ENCODE measurements at regions not wholly inside any gene's neighbourhood (a gene's known extent, or its start where the extent isn't known, plus 50 kb on each side); places are given as distances from the start of the nearest gene placed in this dataset.

DNA sequence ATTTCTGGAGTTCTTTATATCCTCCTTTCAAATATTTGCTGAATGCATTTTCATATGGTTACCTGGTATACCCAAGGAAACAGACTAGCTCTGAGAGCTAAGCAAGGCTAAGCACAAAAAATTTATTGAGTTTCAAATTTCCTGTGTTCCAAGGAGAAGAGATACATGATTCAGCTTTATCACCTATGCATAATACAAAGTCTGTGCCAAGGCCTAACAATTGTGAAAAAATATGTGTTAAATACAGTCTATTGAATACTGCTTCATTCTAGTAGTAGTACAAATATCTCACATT lies 103.7 kb upstream of the LGR5 start:
- no peaks in the 10 kb centered on the region for H3K27me3 Mint-ChIP-seq (ENCODE audit: low read depth, unreplicated experiment)
- no peak for DNase-seq (ENCODE audit: low read depth)

GRCh38 chr12:71335151-71335962 lies 104.2 kb upstream of the LGR5 start:
- Mint-ChIP-seq H3K4me3 (ENCODE audit: unreplicated experiment) (no peak overlapping the region), H3K27ac (ENCODE audit: unreplicated experiment) (no peak overlapping the region), H3K36me3 (ENCODE audit: low read depth, unreplicated experiment) (no peaks in the 10 kb centered on the region), H3K27me3 (ENCODE audit: low read depth, unreplicated experiment) (no peaks in the 10 kb centered on the region), H3K4me1 (ENCODE audit: low read depth, unreplicated experiment) (no peaks in the 10 kb centered on the region), H3K9me3 (ENCODE audit: unreplicated experiment) (no peaks in the 10 kb centered on the region)
- no peak overlapping the region for H3K4me2 ChIP-seq (ENCODE audit: low read length)
- DNase-seq (ENCODE audit: low read depth) (no peak), FAIRE-seq (no peak)
- TF ChIP-seq, protein P1, sequence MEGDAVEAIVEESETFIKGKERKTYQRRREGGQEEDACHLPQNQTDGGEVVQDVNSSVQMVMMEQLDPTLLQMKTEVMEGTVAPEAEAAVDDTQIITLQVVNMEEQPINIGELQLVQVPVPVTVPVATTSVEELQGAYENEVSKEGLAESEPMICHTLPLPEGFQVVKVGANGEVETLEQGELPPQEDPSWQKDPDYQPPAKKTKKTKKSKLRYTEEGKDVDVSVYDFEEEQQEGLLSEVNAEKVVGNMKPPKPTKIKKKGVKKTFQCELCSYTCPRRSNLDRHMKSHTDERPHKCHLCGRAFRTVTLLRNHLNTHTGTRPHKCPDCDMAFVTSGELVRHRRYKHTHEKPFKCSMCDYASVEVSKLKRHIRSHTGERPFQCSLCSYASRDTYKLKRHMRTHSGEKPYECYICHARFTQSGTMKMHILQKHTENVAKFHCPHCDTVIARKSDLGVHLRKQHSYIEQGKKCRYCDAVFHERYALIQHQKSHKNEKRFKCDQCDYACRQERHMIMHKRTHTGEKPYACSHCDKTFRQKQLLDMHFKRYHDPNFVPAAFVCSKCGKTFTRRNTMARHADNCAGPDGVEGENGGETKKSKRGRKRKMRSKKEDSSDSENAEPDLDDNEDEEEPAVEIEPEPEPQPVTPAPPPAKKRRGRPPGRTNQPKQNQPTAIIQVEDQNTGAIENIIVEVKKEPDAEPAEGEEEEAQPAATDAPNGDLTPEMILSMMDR (IDR thresholded peaks at IDR 0.05; ENCODE audit: insufficient read depth, low read depth, low read length): no peak
- TF ChIP-seq EZH2 (IDR thresholded peaks at IDR 0.05; ENCODE audit: insufficient read depth, low read length): no peak
- H3K9me3 ChIP-seq (ENCODE audit: insufficient read depth, low read depth, low read length): no peaks in the 10 kb centered on the region
- no peak overlapping the region for H3K4me3 ChIP-seq (ENCODE audit: insufficient read depth, low read depth, low read length)
- H3K27me3 ChIP-seq (ENCODE audit: insufficient read depth, low read length): no peaks in the 10 kb centered on the region
- no peak overlapping the region for H2AFZ ChIP-seq (ENCODE audit: low read depth, low read length)
- H4K20me1 ChIP-seq (ENCODE audit: insufficient read depth, low read length): no peaks in the 10 kb centered on the region
- no peaks in the 10 kb centered on the region for H3K79me2 ChIP-seq (ENCODE audit: insufficient read depth, low read length)
- no peaks in the 10 kb centered on the region for H3K4me1 ChIP-seq (ENCODE audit: insufficient read depth, low read length)
- no peak overlapping the region for H3K27ac ChIP-seq (ENCODE audit: low read depth, low read length)
- H3K36me3 ChIP-seq (ENCODE audit: insufficient read depth, low read length): no peaks in the 10 kb centered on the region
- H3K9ac ChIP-seq (ENCODE audit: low read length): no peak overlapping the region

More for the DNA sequence above, 103.7 kb upstream of the LGR5 start:
- H3K4me1 Mint-ChIP-seq (ENCODE audit: low read depth, unreplicated experiment): no peaks in the 10 kb centered on the region
- no peak overlapping the region for H3K4me2 ChIP-seq (ENCODE audit: low read length)
- no peaks in the 10 kb centered on the region for H3K9me3 Mint-ChIP-seq (ENCODE audit: unreplicated experiment)
- H3K36me3 ChIP-seq (ENCODE audit: insufficient read depth, low read length): no peaks in the 10 kb centered on the region
- H3K4me3 Mint-ChIP-seq (ENCODE audit: unreplicated experiment): no peak overlapping the region
- no peak overlapping the region for H2AFZ ChIP-seq (ENCODE audit: low read depth, low read length)
- no peak overlapping the region for H3K4me3 ChIP-seq (ENCODE audit: insufficient read depth, low read depth, low read length)
- H3K79me2 ChIP-seq (ENCODE audit: insufficient read depth, low read length): no peaks in the 10 kb centered on the region
- H3K27me3 ChIP-seq (ENCODE audit: insufficient read depth, low read length): no peaks in the 10 kb centered on the region
- no peak overlapping the region for H3K9ac ChIP-seq (ENCODE audit: low read length)
- TF ChIP-seq EZH2 (IDR thresholded peaks at IDR 0.05; ENCODE audit: insufficient read depth, low read length): no peak
- TF ChIP-seq, protein P1 (IDR thresholded peaks at IDR 0.05; ENCODE audit: insufficient read depth, low read depth, low read length): no peak
- H3K36me3 Mint-ChIP-seq (ENCODE audit: low read depth, unreplicated experiment): no peaks in the 10 kb centered on the region
- H3K27ac Mint-ChIP-seq (ENCODE audit: unreplicated experiment): no peak overlapping the region
- FAIRE-seq: no peak
- no peaks in the 10 kb centered on the region for H3K9me3 ChIP-seq (ENCODE audit: insufficient read depth, low read depth, low read length)
- no peaks in the 10 kb centered on the region for H4K20me1 ChIP-seq (ENCODE audit: insufficient read depth, low read length)
- H3K4me1 ChIP-seq (ENCODE audit: insufficient read depth, low read length): no peaks in the 10 kb centered on the region
- no peak overlapping the region for H3K27ac ChIP-seq (ENCODE audit: low read depth, low read length)

- TF ChIP-seq, protein P1 (IDR thresholded peaks at IDR 0.05; ENCODE audit: insufficient read depth, low read depth, low read length): no peak
- no peak for TF ChIP-seq EZH2 (IDR thresholded peaks at IDR 0.05; ENCODE audit: insufficient read depth, low read length)
- Histone ChIP-seq H3K79me2 (ENCODE audit: insufficient read depth, low read length) (no peaks in the 10 kb centered on the region), H3K27me3 (ENCODE audit: insufficient read depth, low read length) (no peaks in the 10 kb centered on the region), H2AFZ (ENCODE audit: low read depth, low read length) (no peak overlapping the region), H3K4me3 (ENCODE audit: insufficient read depth, low read depth, low read length) (no peak overlapping the region), H3K4me2 (ENCODE audit: low read length) (no peak overlapping the region), H3K36me3 (ENCODE audit: insufficient read depth, low read length) (no peaks in the 10 kb centered on the region), H3K9ac (ENCODE audit: low read length) (no peak overlapping the region), H3K27ac (ENCODE audit: low read depth, low read length) (no peak overlapping the region), H3K4me1 (ENCODE audit: insufficient read depth, low read length) (no peaks in the 10 kb centered on the region), H4K20me1 (ENCODE audit: insufficient read depth, low read length) (no peaks in the 10 kb centered on the region), H3K9me3 (ENCODE audit: insufficient read depth, low read depth, low read length) (no peaks in the 10 kb centered on the region)
- Mint-ChIP-seq H3K27me3 (ENCODE audit: low read depth, unreplicated experiment) (no peaks in the 10 kb centered on the region), H3K27ac (ENCODE audit: unreplicated experiment) (no peak overlapping the region), H3K4me3 (ENCODE audit: unreplicated experiment) (no peak overlapping the region), H3K9me3 (ENCODE audit: unreplicated experiment) (no peaks in the 10 kb centered on the region), H3K4me1 (ENCODE audit: low read depth, unreplicated experiment) (no peaks in the 10 kb centered on the region), H3K36me3 (ENCODE audit: low read depth, unreplicated experiment) (no peaks in the 10 kb centered on the region)
- no peak for FAIRE-seq
- DNase-seq (ENCODE audit: low read depth): no peak
Measured at GRCh38 chr12:71333418-71333817, 106.2 kb upstream of the LGR5 start.

Data from astrocyte (in vitro differentiated cells and primary cell).